Glomerular visceral epithelial cell (primary cell): ENCODE measurements at regions not wholly inside any gene's neighbourhood (a gene's known extent, or its start where the extent isn't known, plus 50 kb on each side); places are given as distances from the start of the nearest gene placed in this dataset.

Source experiments
- DNase-seq: peaks from one replicate; pipeline ENCODE4 v3.0.0-alpha.2; 2016; ENCODE audit errors: extremely low spot score

GRCh38 chr16:48831076-48831722, 221.2 kb upstream of the N4BP1 start:
- no peak for DNase-seq

- DNase-seq: no peak
Measured at GRCh38 chr16:48829336-48830310, 219.6 kb upstream of the N4BP1 start.

- no peak for DNase-seq
Measured at GRCh38 chr16:48824271-48824670, 214.3 kb upstream of the N4BP1 start.

- no peak for DNase-seq
Measured at GRCh38 chr16:48822431-48822830, 212.5 kb upstream of the N4BP1 start.

GRCh38 chr16:48820379-48820778, 210.4 kb upstream of the N4BP1 start:
- no peak for DNase-seq

- DNase-seq: no peak
Measured at GRCh38 chr16:48818257-48818656, 208.3 kb upstream of the N4BP1 start.

- DNase-seq: no peak
Measured at GRCh38 chr16:48817032-48817431, 207.1 kb upstream of the N4BP1 start.

GRCh38 chr16:48816393-48816792, 206.4 kb upstream of the N4BP1 start:
- DNase-seq: no peak

- no peak for DNase-seq
Measured at GRCh38 chr16:48814994-48815393, 205.0 kb upstream of the N4BP1 start.

GRCh38 chr16:48813485-48813884, 203.5 kb upstream of the N4BP1 start:
- no peak for DNase-seq

- DNase-seq: no peak
Measured at GRCh38 chr16:48812856-48813255, 202.9 kb upstream of the N4BP1 start.

- DNase-seq: no peak
Measured at GRCh38 chr16:48811478-48811877, 201.5 kb upstream of the N4BP1 start.

- DNase-seq: no peak
Measured at GRCh38 chr16:48810803-48811453, 200.9 kb upstream of the N4BP1 start.

GRCh38 chr16:48810436-48810802, 200.4 kb upstream of the N4BP1 start:
- DNase-seq: no peak

GRCh38 chr16:48790151-48790550, 180.2 kb upstream of the N4BP1 start:
- DNase-seq: no peak

- DNase-seq: no peak
Measured at GRCh38 chr16:48788475-48788874, 178.5 kb upstream of the N4BP1 start.

GRCh38 chr16:48745541-48745940, 135.6 kb upstream of the N4BP1 start:
- DNase-seq: no peak

- DNase-seq: no peak
Measured at GRCh38 chr16:48740964-48741363, 131.0 kb upstream of the N4BP1 start.

GRCh38 chr16:48734220-48734619, 124.2 kb upstream of the N4BP1 start:
- no peak for DNase-seq

- no peak for DNase-seq
Measured at GRCh38 chr16:48704710-48705109, 94.7 kb upstream of the N4BP1 start.

GRCh38 chr16:48687421-48688038, 77.5 kb upstream of the N4BP1 start:
- DNase-seq: peak; percentile 60

GRCh38 chr16:48684148-48684547, 74.2 kb upstream of the N4BP1 start:
- no peak for DNase-seq
